Lung microvascular endothelial cell (primary cell): ENCODE measurements at regions not wholly inside any gene's neighbourhood (a gene's known extent, or its start where the extent isn't known, plus 50 kb on each side); places are given as distances from the start of the nearest gene placed in this dataset.

Experiments
- DNase-seq, 2 donors: peaks; one replicate each; pipeline versions ENCODE4 v3.0.0 to v3.0.0-alpha.2; 2010; ENCODE audit warnings: low read depth in 2 of 2

DNA sequence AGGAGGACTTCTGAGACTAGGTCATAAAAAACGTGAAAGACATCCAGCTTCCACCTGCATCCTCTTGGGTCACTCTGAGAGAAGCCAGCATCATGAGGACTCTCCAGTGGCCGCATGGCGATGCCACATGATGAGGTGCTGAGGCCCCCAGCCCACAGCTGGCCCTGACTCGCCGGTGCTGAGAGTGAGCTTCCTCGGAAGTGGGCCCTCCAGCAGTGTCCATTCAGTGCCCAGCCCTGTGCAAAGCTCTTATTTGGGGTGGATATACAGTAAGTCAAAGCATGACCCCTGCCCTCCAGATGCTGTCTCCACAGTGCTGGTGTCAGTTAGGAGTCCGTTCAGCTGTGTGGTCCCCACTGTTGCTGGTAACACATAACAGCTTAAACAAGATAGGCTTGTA lies 93.6 kb upstream of the CHST15 start:
- no peak for DNase-seq

DNA sequence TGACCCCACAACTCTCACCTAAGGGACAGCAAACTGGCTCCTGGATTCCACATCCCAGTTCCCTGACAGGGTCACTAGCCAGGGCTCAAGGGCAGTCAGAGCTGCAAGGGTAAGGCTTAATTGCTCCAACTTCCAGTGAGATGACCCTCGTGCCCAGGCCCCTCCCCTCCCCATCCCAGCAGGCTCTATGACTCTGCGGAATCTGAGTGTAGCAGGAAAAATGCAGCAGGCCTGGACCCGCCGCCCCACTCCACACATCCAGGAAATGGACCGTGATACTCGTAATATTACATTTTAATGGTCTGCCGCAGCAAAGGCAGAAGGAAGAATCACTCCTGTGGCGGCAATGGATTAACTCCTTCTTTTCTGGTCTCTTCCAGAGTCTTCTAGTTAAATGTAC lies 91.7 kb upstream of the CHST15 start:
- DNase-seq, result no peak

DNA sequence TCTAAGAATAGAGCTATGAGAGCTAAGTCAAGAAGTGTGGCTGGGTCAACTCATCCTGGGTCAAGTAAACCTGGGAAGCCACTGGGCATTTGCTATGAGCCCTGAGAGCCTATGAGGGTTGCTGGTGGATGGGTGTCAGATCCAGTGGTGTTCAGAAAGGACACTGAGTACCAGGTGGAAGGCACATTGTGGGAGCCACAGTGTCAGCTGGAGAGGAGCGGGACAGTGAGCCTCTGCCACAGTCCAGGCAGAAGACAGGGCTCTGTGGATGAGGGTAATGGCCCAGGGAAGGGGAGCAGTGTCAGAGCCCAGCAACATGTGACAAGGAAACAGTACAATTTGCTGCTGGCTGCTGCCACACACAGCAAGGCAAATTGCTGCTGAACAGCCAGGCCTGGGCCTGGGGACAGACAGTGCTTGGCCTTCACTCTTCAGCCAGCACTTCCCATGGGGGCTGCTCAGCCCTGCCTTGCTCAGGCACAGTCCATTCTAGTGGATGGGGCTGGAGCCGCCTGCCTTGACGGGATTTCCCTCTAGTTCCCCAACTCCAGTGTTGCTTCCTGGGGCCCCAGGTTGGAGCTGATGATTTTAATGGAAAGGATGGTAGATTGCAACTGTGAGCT lies 90.9 kb upstream of the CHST15 start:
- DNase-seq, result no peak

DNA sequence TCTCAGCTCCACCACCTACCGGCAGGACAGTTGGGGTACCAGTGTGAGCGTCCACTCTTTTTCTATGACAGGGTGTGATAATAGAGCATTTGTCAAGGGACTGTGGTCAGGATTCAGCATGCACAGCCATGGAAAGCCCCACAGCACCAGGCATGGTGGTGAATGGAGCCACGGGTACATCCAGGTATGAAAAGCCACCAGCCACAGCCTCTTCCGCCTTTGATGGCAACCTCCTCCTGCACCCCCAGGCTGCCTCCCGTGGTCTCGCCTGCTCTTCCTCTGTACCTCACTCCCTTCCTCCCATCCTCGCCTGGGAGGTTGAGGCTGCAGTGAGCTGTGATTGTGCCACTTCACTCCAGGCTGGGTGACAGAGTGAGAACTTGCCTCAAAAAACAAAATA lies 90.2 kb upstream of the CHST15 start:
- DNase-seq, result no peak

DNA sequence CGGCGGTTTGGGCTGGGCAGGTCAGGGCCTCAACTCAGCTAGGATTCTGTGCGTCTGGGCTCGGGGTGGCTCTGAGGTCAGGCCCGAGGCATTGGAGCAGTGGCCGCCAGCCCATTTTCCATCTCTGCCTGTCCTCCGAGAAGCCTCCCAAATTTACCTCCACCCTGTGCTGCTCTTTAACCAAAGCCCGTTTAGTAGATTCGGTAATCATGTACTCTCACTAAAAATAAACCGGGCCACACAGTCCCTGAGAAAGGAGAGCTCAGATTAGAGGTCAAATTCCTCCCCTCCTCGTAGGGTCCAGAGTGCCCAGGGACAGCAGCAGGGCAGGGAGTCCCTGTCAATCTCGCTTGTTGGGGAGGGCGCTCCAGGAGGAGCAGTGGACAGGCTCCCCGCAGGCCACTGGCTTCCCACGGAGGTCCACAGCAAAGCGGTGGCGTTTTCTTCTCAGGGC lies 88.7 kb upstream of the CHST15 start:
- no peak for DNase-seq

DNA sequence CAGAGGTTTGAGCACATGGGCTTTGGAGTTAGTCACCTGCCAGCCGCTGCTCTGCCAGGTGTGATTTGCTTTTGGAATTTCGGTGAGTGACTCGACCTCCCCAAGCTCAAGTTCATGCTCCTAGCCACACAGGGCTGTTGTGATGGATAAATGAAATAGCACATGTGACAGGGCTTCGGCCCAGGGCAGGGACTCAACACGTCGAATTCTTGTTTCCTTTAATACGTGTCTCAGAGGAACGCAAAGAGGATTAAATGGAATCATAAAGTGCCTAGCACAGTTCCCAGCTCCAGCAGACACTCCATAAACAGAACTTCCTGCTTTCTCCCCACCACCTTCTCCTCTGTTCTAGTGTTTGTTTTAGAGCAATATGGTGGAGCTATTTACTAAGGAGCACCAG lies 88.3 kb upstream of the CHST15 start:
- DNase-seq, result no peak

DNA sequence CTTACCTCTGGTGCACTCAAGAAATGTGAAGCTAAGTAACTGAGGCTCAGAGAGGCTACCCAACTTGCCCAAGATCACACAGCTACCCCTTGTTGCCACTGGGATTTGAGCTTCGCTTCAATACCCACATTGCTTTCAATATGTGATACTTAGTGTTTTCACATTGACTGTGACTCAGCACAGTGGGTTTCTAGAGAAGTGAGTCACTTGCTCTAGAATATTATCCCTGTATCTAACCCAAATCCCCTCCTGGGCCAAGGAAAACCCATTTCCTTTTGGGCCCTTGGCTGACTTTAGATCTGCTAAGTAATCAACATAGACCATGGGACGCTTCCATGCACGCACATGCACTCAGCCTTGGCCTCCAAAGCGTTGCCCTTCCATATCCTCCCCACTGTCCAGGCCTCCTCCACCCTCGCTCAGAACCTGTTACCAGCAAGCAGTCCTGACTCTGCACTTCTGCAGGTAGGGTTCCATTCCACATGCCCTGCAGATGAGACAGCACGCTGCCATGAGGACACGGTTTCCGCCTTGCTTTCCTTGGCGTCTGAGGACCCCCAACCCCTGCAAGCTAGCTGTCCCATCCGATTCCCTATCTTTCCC lies 87.7 kb upstream of the CHST15 start:
- peak in 1 of 2 donors; percentile 17 for DNase-seq

DNA sequence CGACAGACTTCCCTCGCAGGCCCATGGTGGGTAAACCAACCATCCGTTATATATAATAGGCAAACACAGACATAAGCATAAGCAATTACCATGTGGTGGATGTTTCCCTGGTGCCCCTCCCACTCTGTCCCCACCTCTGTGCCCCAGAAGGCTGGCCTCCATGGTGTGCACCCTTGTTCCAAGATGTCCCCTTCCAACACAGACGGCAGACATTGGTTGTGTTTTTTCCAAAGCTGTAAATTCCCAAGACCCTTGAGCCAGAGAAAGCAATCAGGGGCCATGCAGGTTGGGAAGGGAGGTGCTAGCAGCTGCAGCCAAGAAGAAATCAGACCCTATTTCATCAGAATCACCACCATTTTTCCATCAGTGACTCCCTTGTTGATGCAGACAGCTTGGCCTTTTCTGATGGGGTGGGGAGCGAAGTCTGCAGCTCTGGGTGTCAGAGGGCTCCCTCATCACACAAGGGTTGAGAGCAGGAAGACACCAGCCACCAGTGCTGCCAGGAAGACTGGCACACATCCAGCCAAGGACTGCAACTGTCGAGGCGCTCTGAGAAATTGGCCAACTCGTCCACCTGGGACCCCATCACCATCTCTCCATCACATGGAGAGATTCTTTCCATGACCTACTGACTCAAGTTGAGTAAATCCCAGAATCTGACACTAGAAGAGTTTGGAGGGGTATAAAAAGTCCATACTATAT lies 86.8 kb upstream of the CHST15 start:
- no peak for DNase-seq

DNA sequence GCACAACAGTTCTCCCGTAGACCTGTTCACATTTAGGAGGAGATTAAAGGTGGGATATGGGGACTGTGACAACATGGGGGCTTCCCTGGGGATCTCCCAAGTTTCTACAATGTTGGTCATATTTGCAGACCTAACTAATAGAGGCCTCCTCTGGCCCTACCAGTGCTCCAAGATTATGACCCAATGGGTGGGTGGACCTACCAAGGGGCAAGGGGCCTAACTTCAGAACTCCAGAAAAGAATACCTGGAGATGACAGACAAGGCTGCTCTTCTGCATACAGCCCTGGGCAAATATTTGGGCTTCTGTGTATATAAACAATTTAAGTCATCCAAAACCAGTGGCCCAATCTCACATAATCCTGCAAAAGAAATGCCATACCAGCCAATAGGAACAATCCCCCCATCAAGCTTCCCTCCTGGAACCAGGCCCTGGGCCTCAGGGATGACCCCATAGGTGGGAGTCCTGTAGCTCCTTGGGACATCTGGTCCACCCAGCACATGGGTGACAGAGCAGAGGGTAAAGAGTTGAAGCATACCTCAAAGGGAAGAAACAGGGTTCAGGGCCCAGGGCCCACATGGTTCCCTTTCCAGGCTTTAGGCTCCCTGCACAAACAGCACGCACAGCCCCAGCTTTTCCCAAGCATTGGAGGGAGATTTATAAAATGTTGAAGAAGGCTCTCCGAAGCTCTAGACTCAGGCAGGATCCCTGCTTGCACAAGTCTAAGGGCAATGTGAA lies 86.1 kb upstream of the CHST15 start:
- no peak for DNase-seq

DNA sequence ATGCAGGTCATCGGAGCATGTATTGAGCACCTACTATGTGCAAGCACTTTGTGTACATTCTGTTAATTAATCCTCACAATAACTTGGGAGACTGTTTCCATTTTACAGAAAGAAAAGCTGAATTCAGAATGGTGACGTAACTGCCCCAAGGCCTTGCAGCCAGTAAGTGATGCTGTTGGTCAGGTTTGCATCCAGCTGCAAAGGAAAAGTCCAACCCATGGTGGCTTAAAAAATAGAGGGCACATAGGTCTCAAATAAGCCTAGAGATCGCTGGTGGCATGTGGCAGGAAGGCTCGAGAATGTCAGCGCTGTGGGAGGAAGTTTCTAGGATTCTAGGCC lies 83.8 kb upstream of the CHST15 start:
- DNase-seq, result no peak

DNA sequence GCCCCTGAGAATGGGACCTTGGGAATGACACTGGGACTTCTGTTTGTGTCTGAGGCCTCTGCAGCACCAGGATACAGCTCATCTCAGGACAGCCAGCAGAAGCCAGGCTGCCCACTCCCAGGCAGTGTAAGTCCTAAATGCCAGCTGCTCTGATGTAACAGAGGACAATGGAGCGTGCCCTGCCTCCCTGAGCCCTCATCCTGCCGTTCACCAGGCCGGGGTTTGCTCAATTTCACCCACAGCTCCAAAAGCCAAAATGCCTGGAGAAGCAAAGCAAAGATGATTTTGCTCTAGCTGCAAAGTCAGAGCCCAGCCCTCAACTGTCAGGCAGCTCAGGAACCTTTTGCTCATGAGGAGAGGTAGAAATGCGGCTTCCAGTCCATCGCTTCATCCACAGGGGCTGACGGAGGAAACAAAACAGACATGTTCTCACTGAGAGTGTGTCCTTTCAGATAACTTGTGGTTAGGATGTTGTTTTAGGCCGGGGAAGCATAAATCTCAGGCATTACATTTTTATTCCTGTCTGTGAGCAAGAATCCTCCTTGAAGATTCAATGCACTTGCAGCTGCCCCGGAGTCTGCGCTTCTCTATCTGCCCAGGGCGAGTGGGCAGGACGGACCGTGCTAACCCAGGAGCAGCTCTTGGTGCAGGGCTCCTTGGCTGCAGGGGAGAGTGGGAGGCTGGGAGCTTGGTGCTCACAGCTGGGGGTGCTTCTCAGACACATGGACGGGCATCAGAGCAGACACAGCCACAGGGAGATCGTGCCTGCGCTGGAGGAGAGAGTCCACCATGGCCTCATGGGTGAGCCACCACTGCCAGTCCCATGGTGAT lies 83.2 kb upstream of the CHST15 start:
- no peak for DNase-seq

DNA sequence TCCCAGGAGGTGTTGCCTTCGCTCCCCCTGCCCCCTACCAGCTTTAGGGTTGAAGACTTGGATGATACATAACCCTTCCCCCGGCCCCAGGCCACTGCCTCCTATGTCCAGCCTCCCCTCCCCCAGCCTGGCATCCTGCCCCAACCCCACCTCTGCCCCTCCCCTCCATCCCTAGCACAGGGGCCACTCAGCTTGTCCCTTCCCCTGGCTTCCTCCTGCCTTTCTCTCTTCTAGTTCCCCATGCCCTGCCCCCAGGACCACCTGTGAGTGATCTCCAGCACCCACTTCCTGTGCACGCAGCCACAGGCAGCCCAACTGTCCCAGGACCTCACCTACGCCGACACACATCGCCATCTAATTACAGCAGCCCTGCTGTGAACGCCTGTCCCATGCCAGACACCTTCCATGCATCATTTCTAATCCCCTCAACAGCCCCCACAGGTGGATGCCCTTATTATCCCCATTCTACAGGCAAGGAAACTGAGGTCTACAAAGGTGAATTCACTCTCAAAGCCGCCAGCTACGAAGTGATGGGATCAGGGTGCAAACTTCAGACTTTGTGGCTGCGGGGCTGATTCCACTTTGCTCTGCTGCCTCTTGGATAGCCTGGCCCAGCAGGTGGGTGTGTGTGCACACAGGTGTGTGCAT lies 82.4 kb upstream of the CHST15 start:
- no peak for DNase-seq

DNA sequence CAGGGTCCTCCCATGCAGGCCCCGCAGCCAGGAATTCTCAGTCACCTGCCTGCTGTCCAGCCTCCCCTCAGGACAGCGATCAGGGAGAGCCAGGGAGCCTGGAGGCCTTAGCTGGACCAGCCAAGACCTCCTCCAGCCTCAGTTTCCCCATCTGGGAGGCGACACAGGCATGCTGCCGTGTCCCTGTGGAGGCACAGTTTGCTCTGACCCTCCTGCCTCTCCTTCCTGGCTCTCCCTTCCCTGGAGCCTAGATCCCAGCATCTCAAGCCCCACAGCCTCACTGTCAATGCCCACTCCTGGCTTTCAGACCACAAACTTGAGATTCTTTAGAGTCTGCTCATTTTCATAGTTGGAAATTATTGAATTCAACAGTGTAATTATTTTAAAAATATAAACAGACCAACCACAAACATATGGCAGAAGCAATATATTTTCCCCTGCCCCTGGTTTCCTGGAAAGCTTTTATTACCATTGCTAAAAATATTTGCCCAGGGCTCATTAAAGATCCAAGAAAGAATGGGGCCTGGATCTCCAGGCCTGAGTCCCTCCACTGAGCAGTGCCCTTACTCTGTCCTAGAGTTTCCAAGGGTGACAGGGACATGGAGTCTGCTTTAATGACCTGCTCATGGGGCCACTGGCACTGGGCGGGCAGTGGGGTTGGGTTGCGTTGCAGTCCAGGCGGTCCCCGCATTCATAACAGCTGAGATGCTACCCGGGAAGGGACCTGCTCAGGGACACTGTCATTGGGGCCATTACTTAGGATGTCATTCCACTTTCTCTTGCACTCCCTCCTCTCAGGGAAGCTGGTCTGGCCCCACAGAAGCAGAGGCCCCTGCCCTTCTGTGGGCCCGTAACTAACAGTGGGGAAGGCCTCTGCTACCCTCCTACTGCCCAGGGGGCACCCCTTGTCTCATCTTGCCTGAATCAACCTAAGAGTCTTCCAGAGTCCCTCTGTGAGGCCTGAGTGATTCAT lies 81.6 kb upstream of the CHST15 start:
- no peak for DNase-seq

DNA sequence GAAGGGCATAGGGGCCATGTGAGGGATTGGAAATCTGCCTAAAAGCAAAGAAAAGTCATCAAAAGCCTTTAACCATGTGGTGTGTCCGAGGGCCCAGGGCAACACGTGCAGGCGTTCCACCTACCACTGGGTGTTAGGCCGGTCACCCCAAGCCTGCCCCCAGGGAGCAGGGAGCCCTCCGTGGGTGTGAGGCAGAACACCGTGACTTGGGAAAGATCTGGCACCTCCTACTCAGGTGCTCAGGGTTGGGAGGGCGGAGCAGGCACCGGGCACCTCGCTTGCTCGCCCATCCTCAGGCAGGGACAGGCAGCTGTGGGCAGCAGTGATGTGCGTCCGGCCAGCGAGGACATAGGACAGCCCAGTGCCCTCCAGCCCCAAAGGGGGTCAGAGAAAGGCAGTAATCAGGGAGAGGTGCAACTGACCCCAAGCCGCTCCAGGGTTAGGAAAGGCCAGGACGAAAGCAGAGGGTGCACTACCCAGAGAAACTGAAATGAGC lies 80.7 kb upstream of the CHST15 start:
- no peak for DNase-seq

DNA sequence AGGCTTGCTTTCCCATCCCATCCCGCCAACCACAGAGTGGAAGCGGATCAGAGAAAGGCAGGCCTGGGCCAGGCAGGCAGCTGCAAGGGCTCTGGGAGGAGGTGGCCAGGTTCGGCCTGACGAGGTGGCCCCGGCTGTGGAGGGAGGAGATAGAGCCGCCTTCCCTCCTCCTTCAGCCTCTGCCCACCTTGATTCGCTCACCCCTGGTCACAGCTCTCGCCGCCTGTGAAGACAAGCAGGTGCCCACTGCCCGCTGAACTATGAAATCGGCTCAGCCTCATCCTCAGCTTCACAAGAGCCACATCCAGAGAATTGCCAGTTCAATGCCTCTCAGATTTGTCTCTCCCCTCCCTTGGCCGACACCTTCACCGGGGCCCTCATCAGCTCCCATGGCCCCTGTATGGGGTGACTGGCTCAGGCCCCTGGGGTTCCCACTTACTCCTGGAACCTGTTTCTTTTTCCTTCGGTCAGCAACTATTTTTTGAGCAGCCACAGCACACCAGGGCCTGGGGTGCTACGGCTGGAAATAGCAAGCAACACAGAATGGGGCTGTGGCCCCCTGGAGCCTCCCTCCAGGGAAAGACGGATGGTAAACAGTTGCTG lies 80.0 kb upstream of the CHST15 start:
- no peak for DNase-seq

DNA sequence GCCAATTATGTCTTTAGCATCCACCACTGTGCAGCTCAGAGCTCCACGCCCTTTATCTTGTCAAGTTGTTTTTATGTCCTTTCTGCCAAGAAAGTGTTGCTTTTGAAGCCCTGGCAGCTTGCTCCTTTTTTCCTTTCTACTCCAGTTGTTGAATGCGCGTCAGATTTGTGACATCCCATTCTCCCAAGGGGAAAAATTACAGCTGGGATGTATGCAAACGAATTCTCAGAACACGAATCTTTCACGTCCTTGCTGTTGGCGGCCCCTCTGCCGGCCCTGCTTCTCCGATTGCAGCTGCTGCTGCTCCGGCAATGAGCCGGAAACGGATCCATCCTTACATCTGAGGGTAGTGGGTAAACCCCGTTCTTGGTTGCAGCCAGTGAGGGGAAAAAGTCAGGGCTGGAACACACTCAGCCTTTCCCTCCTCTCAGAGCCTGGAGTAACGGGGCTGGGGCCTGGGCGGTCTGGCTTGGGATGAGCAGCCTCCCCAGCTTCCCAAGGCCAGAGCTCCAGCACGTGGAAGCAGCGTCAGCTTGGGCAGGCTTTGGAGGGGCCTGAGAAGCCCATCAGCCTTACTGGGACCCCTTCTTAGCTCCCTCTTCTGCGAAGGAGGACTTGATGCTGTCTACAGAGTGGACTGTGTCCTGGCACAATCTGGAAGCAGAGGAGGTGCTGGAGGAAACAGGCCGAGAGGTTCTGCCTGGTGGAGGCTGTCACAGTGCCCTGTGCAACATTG lies 79.0 kb upstream of the CHST15 start:
- DNase-seq, result no peak

DNA sequence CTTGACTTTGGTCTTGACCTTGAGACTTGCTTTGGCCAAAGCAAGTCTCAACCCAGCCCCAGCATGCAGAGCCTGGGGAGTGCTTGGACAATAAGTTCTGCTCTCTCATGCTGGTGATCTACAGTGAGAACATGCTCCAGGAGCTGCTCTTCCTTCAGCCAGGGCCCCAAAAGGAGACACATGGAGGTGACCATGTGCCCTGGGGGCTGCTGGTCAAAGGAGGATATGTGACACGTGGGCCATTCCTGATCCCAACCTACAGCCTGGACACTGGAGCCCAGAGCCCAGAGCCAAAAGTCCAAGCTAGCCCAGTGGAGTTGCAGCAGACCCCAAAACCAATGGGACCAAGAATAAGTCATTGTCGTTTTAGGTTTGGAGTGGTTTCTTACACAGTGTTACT lies 78.2 kb upstream of the CHST15 start:
- no peak for DNase-seq

DNA sequence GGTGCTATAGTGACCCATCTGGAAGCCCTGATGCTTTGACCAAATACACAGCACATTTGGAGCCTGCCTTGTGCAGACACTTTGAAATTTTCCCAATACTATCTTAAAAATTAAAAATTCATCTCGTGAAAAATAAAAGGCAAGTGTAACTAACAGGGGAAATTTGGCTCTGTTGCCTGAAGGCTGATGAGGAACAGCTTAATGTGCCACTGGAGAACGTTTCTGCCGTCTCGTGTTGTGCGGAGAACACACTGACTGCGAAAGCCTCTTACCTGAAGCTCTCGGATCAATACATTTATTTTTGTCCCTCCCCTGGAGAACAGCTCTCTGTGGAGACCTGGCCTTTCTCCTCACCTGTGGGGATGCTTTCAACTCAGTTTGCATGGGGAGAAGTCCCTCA lies 77.2 kb upstream of the CHST15 start:
- no peak for DNase-seq
